Lung (tissue), 11 donors: ENCODE measurements at regions not wholly inside any gene's neighbourhood (a gene's known extent, or its start where the extent isn't known, plus 50 kb on each side); places are given as distances from the start of the nearest gene placed in this dataset.

Experiments
- ATAC-seq: fragments of 200-7000 bp; cut with Tn5 transposase; one replicate; pipeline ENCODE4 v1.9.1; 2020; ENCODE audit warnings: moderate number of reproducible peaks; ENCODE audit not compliant: insufficient read depth, low FRiP score
- DNase-seq, 3 donors: peaks; one replicate each; pipeline ENCODE4 v3.0.0-alpha.2; 2013 to 2017
- H3K27ac ChIP-seq, 2 donors: one replicate each; pipeline ENCODE4 v1.5.1; 2013; ENCODE audit warnings: mild to moderate bottlenecking in 2 of 2, moderate library complexity in 2 of 2, control low read depth in 1 of 2, inconsistent platforms in 1 of 2, low read depth in 1 of 2, low read length in 1 of 2
- H3K27me3 ChIP-seq, 3 donors: one replicate each; pipeline ENCODE4 v1.5.1; 2013; ENCODE audit warnings: low read length in 2 of 3; ENCODE audit not compliant: control insufficient read depth in 3 of 3, insufficient read depth in 3 of 3
- H3K36me3 ChIP-seq, 4 donors: one replicate each; pipeline ENCODE4 v1.5.1; 2013; ENCODE audit warnings: low read length in 4 of 4, mild to moderate bottlenecking in 1 of 4, moderate library complexity in 1 of 4; ENCODE audit not compliant: control insufficient read depth in 4 of 4, insufficient read depth in 4 of 4
- H3K4me1 ChIP-seq, 5 donors: one replicate each; pipeline ENCODE4 v1.5.1; 2013; ENCODE audit warnings: low read length in 5 of 5, mild to moderate bottlenecking in 2 of 5, moderate library complexity in 1 of 5; ENCODE audit not compliant: control insufficient read depth in 5 of 5, insufficient read depth in 5 of 5
- H3K4me3 ChIP-seq: one replicate; pipeline ENCODE4 v1.5.1; 2013; ENCODE audit warnings: mild to moderate bottlenecking, control low read depth, moderate library complexity
- H3K9ac ChIP-seq, 2 donors: one replicate each; pipeline ENCODE4 v1.5.1; 2013; ENCODE audit warnings: low read length in 2 of 2, control low read depth in 1 of 2; ENCODE audit not compliant: insufficient read depth in 1 of 2
- H3K9me3 ChIP-seq, 4 donors: one replicate each; pipeline ENCODE4 v1.5.1; 2013; ENCODE audit warnings: low read length in 3 of 4, mild to moderate bottlenecking in 1 of 4, moderate library complexity in 1 of 4; ENCODE audit not compliant: control insufficient read depth in 4 of 4, insufficient read depth in 3 of 4
- WGBS, 2 donors: extraction: QIAGEN DNeasy Blood & Tissue Kit; methylation state at CpG; one replicate each; pipeline ENCODE4 v1.1.7; 2013; 5-methylcytosine and 5-hydroxymethylcytosine counted together
- TF ChIP-seq, protein P1 (sequence below): IDR thresholded peaks from 2 replicates; pipeline ENCODE4 v1.5.1; 2012; ENCODE audit warnings: mild to moderate bottlenecking; ENCODE audit errors: control extremely low read depth, extremely low read depth
- donor health status: control.
- donor health status: control.
- donor health status: Bipolar disorder and iron deficiency.
- donor health status: healthy.
- donor health status: DM: yes; HTN: yes; CAD: no.

DNA sequence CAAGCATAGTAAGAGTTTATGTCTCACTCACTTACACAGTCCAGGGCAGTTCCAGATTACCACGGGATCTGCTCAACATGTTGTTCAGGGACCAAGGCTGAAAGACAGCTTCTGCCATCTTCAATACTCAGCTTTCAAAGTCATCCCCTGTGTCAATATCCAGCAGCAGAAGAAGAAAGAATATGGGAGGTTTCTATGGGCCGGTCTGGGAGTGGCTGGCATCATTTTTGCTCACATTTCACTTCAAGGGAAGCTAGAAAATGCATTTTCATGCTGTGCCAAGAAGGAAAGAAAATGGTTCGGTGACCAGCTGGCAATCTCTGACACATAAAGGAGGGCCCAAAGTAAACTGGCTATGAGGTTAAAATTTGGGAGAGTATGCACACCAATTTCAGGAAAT lies 211.5 kb upstream of the KLF3 start:
- TF ChIP-seq, protein P1, sequence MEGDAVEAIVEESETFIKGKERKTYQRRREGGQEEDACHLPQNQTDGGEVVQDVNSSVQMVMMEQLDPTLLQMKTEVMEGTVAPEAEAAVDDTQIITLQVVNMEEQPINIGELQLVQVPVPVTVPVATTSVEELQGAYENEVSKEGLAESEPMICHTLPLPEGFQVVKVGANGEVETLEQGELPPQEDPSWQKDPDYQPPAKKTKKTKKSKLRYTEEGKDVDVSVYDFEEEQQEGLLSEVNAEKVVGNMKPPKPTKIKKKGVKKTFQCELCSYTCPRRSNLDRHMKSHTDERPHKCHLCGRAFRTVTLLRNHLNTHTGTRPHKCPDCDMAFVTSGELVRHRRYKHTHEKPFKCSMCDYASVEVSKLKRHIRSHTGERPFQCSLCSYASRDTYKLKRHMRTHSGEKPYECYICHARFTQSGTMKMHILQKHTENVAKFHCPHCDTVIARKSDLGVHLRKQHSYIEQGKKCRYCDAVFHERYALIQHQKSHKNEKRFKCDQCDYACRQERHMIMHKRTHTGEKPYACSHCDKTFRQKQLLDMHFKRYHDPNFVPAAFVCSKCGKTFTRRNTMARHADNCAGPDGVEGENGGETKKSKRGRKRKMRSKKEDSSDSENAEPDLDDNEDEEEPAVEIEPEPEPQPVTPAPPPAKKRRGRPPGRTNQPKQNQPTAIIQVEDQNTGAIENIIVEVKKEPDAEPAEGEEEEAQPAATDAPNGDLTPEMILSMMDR, result no peak
- Histone ChIP-seq H3K9me3 (no peaks in the 10 kb centered on the region), H3K4me1 (peaks cover 0 to 2% (median 0%) of the 10 kb centered on the region in 5 donors), H3K4me3 (no peak overlapping the region), H3K27ac (no peak overlapping the region), H3K27me3 (no peaks in the 10 kb centered on the region), H3K9ac (no peak overlapping the region), H3K36me3 (no peaks in the 10 kb centered on the region)
- DNase-seq (no peak), ATAC-seq (no peak)
- 83 to 90% methylated on average over 3 of the region's 3 CpGs for WGBS, 2 donors

DNA sequence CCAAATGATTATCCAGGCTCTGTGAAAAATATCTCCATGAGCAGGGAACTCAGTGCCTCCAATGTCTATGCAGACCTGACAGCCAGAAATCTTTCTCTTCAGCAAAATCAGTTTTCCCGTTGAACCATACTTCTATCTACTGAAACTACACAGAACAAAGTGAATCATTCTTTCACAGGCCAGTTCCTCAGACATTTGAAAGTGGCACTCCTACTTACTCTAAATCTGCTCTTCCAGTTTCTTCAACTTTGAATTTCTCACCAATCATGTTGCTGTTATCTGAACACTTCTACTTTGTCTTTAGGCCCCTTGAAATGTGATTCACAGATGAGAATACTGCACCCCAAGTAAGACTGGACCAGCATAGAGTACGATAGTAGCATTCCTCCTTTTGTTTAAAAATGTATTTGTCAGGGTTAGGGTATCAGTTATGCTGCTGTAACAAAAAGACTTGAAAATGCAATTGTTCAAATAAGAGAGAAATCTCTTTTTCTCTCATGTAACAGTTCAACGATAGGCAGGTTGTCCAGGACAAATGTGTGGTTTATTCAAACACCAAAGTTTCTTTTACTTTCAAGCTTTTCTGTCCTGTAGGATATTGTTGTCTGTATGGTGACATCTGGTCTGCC lies 210.6 kb upstream of the KLF3 start:
- WGBS, 2 donors, result 94 to 99% methylated on average over 3 of the region's 3 CpGs
- Histone ChIP-seq H3K4me3 (no peak overlapping the region), H3K4me1 (peaks cover 0 to 2% (median 0%) of the 10 kb centered on the region in 5 donors), H3K27ac (no peak overlapping the region), H3K9ac (no peak overlapping the region), H3K36me3 (no peaks in the 10 kb centered on the region), H3K27me3 (no peaks in the 10 kb centered on the region), H3K9me3 (no peaks in the 10 kb centered on the region)
- no peak for ATAC-seq
- TF ChIP-seq, protein P1, result no peak
- no peak for DNase-seq

DNA sequence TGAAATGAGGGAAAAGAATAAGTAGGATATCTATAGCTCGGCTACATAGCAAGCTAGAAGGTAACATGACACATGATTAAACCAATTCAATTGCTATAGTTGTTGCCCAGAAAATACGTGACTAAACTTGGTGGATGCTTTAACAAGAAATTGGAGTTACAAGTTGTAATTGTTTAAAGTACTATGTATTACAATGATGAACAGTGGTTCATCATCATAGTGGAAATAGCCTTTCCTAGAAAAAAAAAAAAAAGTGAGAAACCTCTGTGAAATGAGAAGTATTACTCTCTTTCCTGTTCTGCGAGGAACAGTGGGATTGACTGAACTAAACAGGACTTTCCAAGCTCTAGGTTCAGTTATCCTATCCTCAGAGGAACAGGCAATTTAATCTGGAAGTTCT lies 209.7 kb upstream of the KLF3 start:
- no peaks in the 10 kb centered on the region for H3K36me3 ChIP-seq
- no peak for ATAC-seq
- peaks cover 0 to 2% (median 0%) of the 10 kb centered on the region in 5 donors for H3K4me1 ChIP-seq
- TF ChIP-seq, protein P1, result no peak
- no peaks in the 10 kb centered on the region for H3K9me3 ChIP-seq
- no peaks in the 10 kb centered on the region for H3K27me3 ChIP-seq
- no peak overlapping the region for H3K4me3 ChIP-seq
- H3K27ac ChIP-seq, result no peak overlapping the region
- no peak overlapping the region for H3K9ac ChIP-seq
- 92% methylated on average over 3 of the region's 3 CpGs for WGBS, 2 donors
- no peak for DNase-seq
